NCI-H774 (cell line): ENCODE measurements at regions not wholly inside any gene's neighbourhood (a gene's known extent, or its start where the extent isn't known, plus 50 kb on each side); places are given as distances from the start of the nearest gene placed in this dataset.

Experiments used
- DNase-seq: peaks from one replicate; lab custom pipeline; 2025; lab: John Stamatoyannopoulos, UW

- DNase-seq = no peak
Measured at GRCh38 chr12:88638388-88638787, 58.1 kb upstream of the KITLG start.

GRCh38 chr12:88634008-88634407 lies 53.7 kb upstream of the KITLG start:
- no peak for DNase-seq

- DNase-seq = no peak
Measured at GRCh38 chr12:88633312-88633711, 53.0 kb upstream of the KITLG start.

GRCh38 chr12:88630561-88630960 lies 50.3 kb upstream of the KITLG start:
- DNase-seq = no peak
